Smooth muscle cell (in vitro differentiated cells): ENCODE measurements at regions not wholly inside any gene's neighbourhood (a gene's known extent, or its start where the extent isn't known, plus 50 kb on each side); places are given as distances from the start of the nearest gene placed in this dataset.

Source experiments
- DNase-seq: peaks from one replicate; lab custom pipeline; 2025; ENCODE audit not compliant: unreplicated experiment; lab: John Stamatoyannopoulos, UW
- H2AFZ ChIP-seq: fragments of 200-600 bp; sonication (generic); 2 replicates; pipeline ENCODE4 v1.6.0; 2016; ENCODE audit warnings: antibody characterized with exemption, low read depth, mild to moderate bottlenecking
- H3F3A ChIP-seq: fragments of 200-600 bp; sonication (generic); 2 replicates; pipeline ENCODE4 v1.6.0; 2017; ENCODE audit warnings: antibody characterized with exemption, low read depth
- H3K27ac ChIP-seq: fragments of 200-600 bp; sonication (generic); 2 replicates; pipeline ENCODE4 v1.5.1; 2016; ENCODE audit warnings: low read depth, mild to moderate bottlenecking
- H3K27me3 ChIP-seq: fragments of 200-600 bp; sonication (generic); 2 replicates; pipeline ENCODE4 v1.6.1; 2016; ENCODE audit warnings: low read depth, mild to moderate bottlenecking
- H3K36me3 ChIP-seq: fragments of 200-600 bp; sonication (generic); 2 replicates; pipeline ENCODE4 v1.5.1; 2016; ENCODE audit warnings: low read depth
- H3K4me1 ChIP-seq: fragments of 200-600 bp; sonication (generic); 2 replicates; pipeline ENCODE4 v1.5.1; 2016; ENCODE audit warnings: low read depth
- H3K4me2 ChIP-seq: fragments of 200-600 bp; sonication (generic); 2 replicates; pipeline ENCODE4 v1.6.0; 2016; ENCODE audit warnings: mild to moderate bottlenecking
- H3K4me3 ChIP-seq: fragments of 200-600 bp; sonication (generic); 2 replicates; pipeline ENCODE4 v1.5.1; 2016; ENCODE audit warnings: mild to moderate bottlenecking
- H3K79me2 ChIP-seq: fragments of 200-600 bp; sonication (generic); 2 replicates; pipeline ENCODE4 v1.6.0; 2016; ENCODE audit warnings: low read depth, mild to moderate bottlenecking
- H3K9ac ChIP-seq: fragments of 200-600 bp; sonication (generic); 2 replicates; pipeline ENCODE4 v1.6.0; 2016; ENCODE audit warnings: low read depth
- H3K9me3 ChIP-seq: fragments of 200-600 bp; sonication (generic); replicated peaks from 2 replicates; pipeline ENCODE4 v1.5.1; 2016; ENCODE audit warnings: low read depth
- H4K20me1 ChIP-seq: fragments of 200-600 bp; sonication (generic); 2 replicates; pipeline ENCODE4 v1.6.0; 2016; ENCODE audit warnings: low read depth
- WGBS: methylation state at CpG from one replicate; pipeline ENCODE4 v1.1.7; 2016; ENCODE audit warnings: low lambda C conversion rate; 5-methylcytosine and 5-hydroxymethylcytosine counted together
- TF ChIP-seq, protein P1 (sequence below): fragments of 200-600 bp; sonication (generic); IDR thresholded peaks from 2 replicates; pipeline ENCODE4 v1.5.1; 2017; ENCODE audit warnings: borderline replicate concordance, mild to moderate bottlenecking, antibody characterized with exemption; ENCODE audit not compliant: insufficient read depth, poor library complexity, severe bottlenecking

DNA sequence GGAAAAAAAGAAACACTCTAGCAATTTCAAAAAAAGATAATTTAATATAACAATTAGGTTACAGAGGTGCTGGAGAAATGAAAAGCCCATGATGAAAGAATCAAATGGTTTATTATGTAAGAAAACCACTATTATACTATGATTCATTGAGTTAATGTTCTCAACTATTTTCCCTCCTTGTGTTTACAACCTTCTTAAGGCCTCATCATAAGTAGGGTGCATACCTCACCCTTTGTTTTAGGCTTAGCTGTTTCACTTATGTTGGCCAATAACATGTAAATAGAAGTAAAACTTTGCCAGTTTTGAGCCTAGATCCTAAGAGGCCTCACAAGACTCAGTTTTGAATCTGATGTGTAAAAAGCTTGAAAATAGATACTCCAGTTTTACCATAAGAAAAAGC is 418.3 kb upstream of the DDX18 start:
- H3K27me3 ChIP-seq: no peaks in the 10 kb centered on the region
- H3K79me2 ChIP-seq: no peaks in the 10 kb centered on the region
- DNase-seq: no peak
- H3K4me2 ChIP-seq: no peak overlapping the region
- no peaks in the 10 kb centered on the region for H3F3A ChIP-seq
- H2AFZ ChIP-seq: no peak overlapping the region
- TF ChIP-seq, protein P1, sequence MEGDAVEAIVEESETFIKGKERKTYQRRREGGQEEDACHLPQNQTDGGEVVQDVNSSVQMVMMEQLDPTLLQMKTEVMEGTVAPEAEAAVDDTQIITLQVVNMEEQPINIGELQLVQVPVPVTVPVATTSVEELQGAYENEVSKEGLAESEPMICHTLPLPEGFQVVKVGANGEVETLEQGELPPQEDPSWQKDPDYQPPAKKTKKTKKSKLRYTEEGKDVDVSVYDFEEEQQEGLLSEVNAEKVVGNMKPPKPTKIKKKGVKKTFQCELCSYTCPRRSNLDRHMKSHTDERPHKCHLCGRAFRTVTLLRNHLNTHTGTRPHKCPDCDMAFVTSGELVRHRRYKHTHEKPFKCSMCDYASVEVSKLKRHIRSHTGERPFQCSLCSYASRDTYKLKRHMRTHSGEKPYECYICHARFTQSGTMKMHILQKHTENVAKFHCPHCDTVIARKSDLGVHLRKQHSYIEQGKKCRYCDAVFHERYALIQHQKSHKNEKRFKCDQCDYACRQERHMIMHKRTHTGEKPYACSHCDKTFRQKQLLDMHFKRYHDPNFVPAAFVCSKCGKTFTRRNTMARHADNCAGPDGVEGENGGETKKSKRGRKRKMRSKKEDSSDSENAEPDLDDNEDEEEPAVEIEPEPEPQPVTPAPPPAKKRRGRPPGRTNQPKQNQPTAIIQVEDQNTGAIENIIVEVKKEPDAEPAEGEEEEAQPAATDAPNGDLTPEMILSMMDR: no peak
- no peak overlapping the region for H3K27ac ChIP-seq
- H3K4me3 ChIP-seq: no peak overlapping the region
- H3K36me3 ChIP-seq: no peaks in the 10 kb centered on the region
- no peaks in the 10 kb centered on the region for H3K9me3 ChIP-seq
- no peak overlapping the region for H3K9ac ChIP-seq
- no peaks in the 10 kb centered on the region for H4K20me1 ChIP-seq
- H3K4me1 ChIP-seq: no peaks in the 10 kb centered on the region

DNA sequence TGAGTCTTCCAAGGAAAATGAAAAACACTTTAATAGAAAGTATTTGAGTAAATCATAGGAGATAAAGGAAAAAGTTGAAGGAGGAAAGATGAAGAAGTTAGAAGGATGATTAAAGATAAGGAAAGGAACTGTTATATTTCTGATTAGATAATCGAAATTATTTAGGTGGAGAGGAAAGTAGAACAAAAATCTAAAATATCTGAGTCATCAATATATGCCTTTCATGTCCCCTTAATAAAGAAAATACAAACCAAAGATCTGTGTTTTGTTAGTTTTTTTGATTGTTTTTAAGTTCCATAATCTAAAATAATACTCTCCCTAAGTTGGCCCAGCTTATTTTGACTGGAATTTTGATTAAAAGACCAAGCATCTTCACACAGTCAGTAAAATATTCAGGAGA is 412.9 kb upstream of the DDX18 start:
- no peaks in the 10 kb centered on the region for H4K20me1 ChIP-seq
- no peaks in the 10 kb centered on the region for H3F3A ChIP-seq
- no peaks in the 10 kb centered on the region for H3K79me2 ChIP-seq
- no peak overlapping the region for H3K9ac ChIP-seq
- H3K27ac ChIP-seq: no peak overlapping the region
- H3K4me1 ChIP-seq: no peaks in the 10 kb centered on the region
- H2AFZ ChIP-seq: no peak overlapping the region
- 76% methylated on average over 1 of the region's 1 CpG for WGBS
- no peaks in the 10 kb centered on the region for H3K27me3 ChIP-seq
- TF ChIP-seq, protein P1: no peak
- no peaks in the 10 kb centered on the region for H3K9me3 ChIP-seq
- H3K4me3 ChIP-seq: no peak overlapping the region
- no peak for DNase-seq
- H3K4me2 ChIP-seq: no peak overlapping the region
- H3K36me3 ChIP-seq: no peaks in the 10 kb centered on the region

DNA sequence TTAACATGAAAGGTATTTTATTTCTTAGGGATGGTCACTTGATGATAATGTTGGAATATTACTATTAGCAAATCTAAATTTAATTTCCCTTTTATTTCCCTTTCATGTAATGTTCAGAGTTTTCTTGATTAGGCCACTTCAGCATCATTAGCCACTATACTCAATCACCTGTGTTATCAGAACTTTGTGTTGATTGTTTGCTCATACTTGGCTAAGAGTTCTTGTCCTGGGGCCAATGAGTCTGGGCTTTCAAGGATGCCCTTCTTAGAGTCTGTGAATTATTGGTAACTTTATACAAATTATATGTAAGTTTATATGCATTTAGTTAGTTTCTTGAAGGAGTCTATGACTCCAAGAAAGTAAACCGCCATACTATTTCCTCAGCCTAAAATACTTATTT is 408.0 kb upstream of the DDX18 start:
- H3K9me3 ChIP-seq: no peaks in the 10 kb centered on the region
- no peak overlapping the region for H3K4me2 ChIP-seq
- H3K27ac ChIP-seq: no peak overlapping the region
- H4K20me1 ChIP-seq: no peaks in the 10 kb centered on the region
- no peaks in the 10 kb centered on the region for H3K4me1 ChIP-seq
- no peak overlapping the region for H2AFZ ChIP-seq
- no peaks in the 10 kb centered on the region for H3K79me2 ChIP-seq
- no peaks in the 10 kb centered on the region for H3F3A ChIP-seq
- TF ChIP-seq, protein P1: no peak
- H3K36me3 ChIP-seq: no peaks in the 10 kb centered on the region
- no peaks in the 10 kb centered on the region for H3K27me3 ChIP-seq
- H3K9ac ChIP-seq: no peak overlapping the region
- DNase-seq: no peak
- H3K4me3 ChIP-seq: no peak overlapping the region
- WGBS: 87% methylated on average over 1 of the region's 1 CpG

DNA sequence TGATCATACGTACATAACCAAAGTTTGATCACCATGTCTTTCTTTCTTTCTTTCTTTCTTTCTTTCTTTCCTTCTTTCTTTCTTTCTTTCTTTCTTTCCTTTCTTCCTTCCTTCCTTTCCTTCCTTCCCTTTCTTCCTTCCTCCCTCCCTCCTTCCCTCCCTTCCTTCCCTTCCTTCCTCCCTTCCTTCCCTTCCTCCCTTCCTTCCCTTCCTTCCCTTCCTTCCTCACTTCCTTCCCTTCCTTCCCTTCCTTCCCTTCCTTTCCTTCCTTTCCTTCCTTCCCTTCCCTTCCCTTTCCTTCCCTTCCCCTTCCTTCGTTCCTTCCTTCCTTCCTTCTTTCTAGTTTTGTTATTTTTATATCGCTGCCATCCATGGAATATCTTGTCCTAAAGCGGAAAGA is 406.7 kb upstream of the DDX18 start:
- Histone ChIP-seq H3K27me3 (no peaks in the 10 kb centered on the region), H3K4me1 (no peaks in the 10 kb centered on the region), H2AFZ (no peak overlapping the region), H3K9ac (no peak overlapping the region), H3K79me2 (no peaks in the 10 kb centered on the region), H3K4me3 (no peak overlapping the region), H3K27ac (no peak overlapping the region), H3F3A (no peaks in the 10 kb centered on the region), H3K36me3 (no peaks in the 10 kb centered on the region), H3K9me3 (no peaks in the 10 kb centered on the region), H3K4me2 (no peak overlapping the region), H4K20me1 (no peaks in the 10 kb centered on the region)
- DNase-seq: no peak
- WGBS: 71% methylated on average over 4 of the region's 4 CpGs
- TF ChIP-seq, protein P1: no peak
